Caco-2 (cell line): ENCODE measurements at regions not wholly inside any gene's neighbourhood (a gene's known extent, or its start where the extent isn't known, plus 50 kb on each side); places are given as distances from the start of the nearest gene placed in this dataset.

Source experiments
- BruUV-seq: library from RNA; stranded (reverse); fragments of 400-500 nt; replicated peaks from 2 replicates; lab custom pipeline; 2021; lab: Mats Ljungman, UMichigan
- CTCF ChIA-PET: fragments of 300-600 bp; sonication (Branson Sonifier 250); formaldehyde crosslinking; loops from one replicate; lab custom pipeline; 2022; ENCODE audit warnings: antibody characterized with exemption; lab: Charles Lee
- POLR2A ChIA-PET: fragments of 300-600 bp; sonication (Branson Sonifier 250); formaldehyde crosslinking; loops from one replicate; lab custom pipeline; 2022; ENCODE audit warnings: antibody characterized with exemption; lab: Charles Lee
- DNase-seq, 2 experiments: peaks; one replicate each; pipeline versions ENCODE4 v3.0.0 to v3.0.0-alpha.2; 2020 to 2022
- H3K27me3 ChIP-seq: replicated peaks from 2 replicates; pipeline ENCODE4 v1.6.0; 2011; ENCODE audit warnings: low read length; ENCODE audit not compliant: control insufficient read depth, insufficient read depth
- H3K36me3 ChIP-seq: 2 replicates; pipeline ENCODE4 v1.5.1; 2011; ENCODE audit warnings: low read length; ENCODE audit not compliant: control insufficient read depth, insufficient read depth
- H3K4me1 ChIP-seq: fragments of 250-450 bp; sonication (Bioruptor Pico); 2 replicates; pipeline ENCODE4 v1.5.1; 2020; ENCODE audit warnings: mild to moderate bottlenecking
- H3K4me3 ChIP-seq: 2 replicates; pipeline ENCODE4 v1.5.1; 2011; ENCODE audit warnings: low read depth, mild to moderate bottlenecking, control low read depth, low read length
- H3K9me3 ChIP-seq: fragments of 250-450 bp; sonication (Bioruptor Pico); 2 replicates; pipeline ENCODE4 v1.5.1; 2020; ENCODE audit warnings: mild to moderate bottlenecking, moderate library complexity
- H3K27ac Mint-ChIP-seq: one replicate; pipeline ENCODE4 v1.8.0; 2022; ENCODE audit warnings: mixed read lengths; ENCODE audit not compliant: unreplicated experiment
- H3K27me3 Mint-ChIP-seq: one replicate; pipeline ENCODE4 v1.8.0; 2022; ENCODE audit warnings: mixed read lengths; ENCODE audit not compliant: insufficient read depth, unreplicated experiment
- H3K36me3 Mint-ChIP-seq: one replicate; pipeline ENCODE4 v1.8.0; 2022; ENCODE audit warnings: mild to moderate bottlenecking, mixed read lengths; ENCODE audit not compliant: insufficient read depth, unreplicated experiment
- H3K4me1 Mint-ChIP-seq: one replicate; pipeline ENCODE4 v1.8.0; 2022; ENCODE audit warnings: low read depth, mixed read lengths; ENCODE audit not compliant: unreplicated experiment
- H3K4me3 Mint-ChIP-seq: one replicate; pipeline ENCODE4 v1.8.0; 2022; ENCODE audit warnings: mild to moderate bottlenecking, moderate library complexity, mixed read lengths; ENCODE audit not compliant: unreplicated experiment
- H3K9me3 Mint-ChIP-seq: one replicate; pipeline ENCODE4 v1.8.0; 2022; ENCODE audit warnings: mixed read lengths; ENCODE audit not compliant: unreplicated experiment
- CTCF ChIP-seq, 2 experiments: fragments of 200-600 bp in 1 of 2; IDR thresholded peaks; 1 replicate in 1 of 2; 2 replicates in 1 of 2; pipeline versions ENCODE4 v1.5.1 to v1.8.0; 2011 to 2022; ENCODE audit warnings: antibody characterized with exemption in 1 of 2, control low read depth in 1 of 2, inconsistent platforms in 1 of 2, low read depth in 1 of 2, low read length in 1 of 2, mild to moderate bottlenecking in 1 of 2, moderate library complexity in 1 of 2; ENCODE audit not compliant: insufficient read depth in 1 of 2, severe bottlenecking in 1 of 2, unreplicated experiment in 1 of 2
- intact Hi-C: fragments of 100-400 bp; cut with micrococcal nuclease; formaldehyde crosslinking; loops from one replicate; pipeline ENCODE4 v1.10.0; 2022; ENCODE audit not compliant: unreplicated experiment

GRCh38 chr9:109716631-109717030 lies 63.4 kb upstream of the PALM2AKAP2 start:
- Mint-ChIP-seq H3K4me1 (no peaks in the 10 kb centered on the region), H3K4me3 (no peak overlapping the region), H3K27me3 (peaks cover 7% of the 10 kb centered on the region), H3K9me3 (no peaks in the 10 kb centered on the region), H3K27ac (no peak overlapping the region), H3K36me3 (no peaks in the 10 kb centered on the region)
- H3K27me3 ChIP-seq: peaks cover 2% of the 10 kb centered on the region
- intact Hi-C loops: no loop called here
- no peak overlapping the region for H3K4me3 ChIP-seq
- ChIA-PET CTCF (no interaction called here), POLR2A (no interaction called here)
- TF ChIP-seq CTCF (IDR thresholded peaks at IDR 0.05; ENCODE audit: insufficient read depth in 1 of 2, low read depth in 1 of 2, low read length in 1 of 2, severe bottlenecking in 1 of 2, unreplicated experiment in 1 of 2): no peak
- H3K4me1 ChIP-seq: no peaks in the 10 kb centered on the region
- no peaks in the 10 kb centered on the region for H3K36me3 ChIP-seq
- DNase-seq: no peak
- no peaks in the 10 kb centered on the region for H3K9me3 ChIP-seq
- BruUV-seq: no TSS peak

GRCh38 chr9:109717342-109717741 lies 62.7 kb upstream of the PALM2AKAP2 start:
- ChIA-PET CTCF (no interaction called here), POLR2A (no interaction called here)
- intact Hi-C loops: no loop called here
- no peaks in the 10 kb centered on the region for H3K9me3 Mint-ChIP-seq
- H3K36me3 ChIP-seq: no peaks in the 10 kb centered on the region
- TF ChIP-seq CTCF (IDR thresholded peaks at IDR 0.05; ENCODE audit: insufficient read depth in 1 of 2, low read depth in 1 of 2, low read length in 1 of 2, severe bottlenecking in 1 of 2, unreplicated experiment in 1 of 2): no peak
- H3K27me3 ChIP-seq: peaks cover 2% of the 10 kb centered on the region
- no peaks in the 10 kb centered on the region for H3K9me3 ChIP-seq
- DNase-seq: no peak
- H3K36me3 Mint-ChIP-seq: no peaks in the 10 kb centered on the region
- H3K4me1 ChIP-seq: no peaks in the 10 kb centered on the region
- no peaks in the 10 kb centered on the region for H3K4me1 Mint-ChIP-seq
- H3K27me3 Mint-ChIP-seq: peaks cover 7% of the 10 kb centered on the region
- BruUV-seq: no TSS peak
- no peak overlapping the region for H3K4me3 ChIP-seq
- no peak overlapping the region for H3K27ac Mint-ChIP-seq
- no peak overlapping the region for H3K4me3 Mint-ChIP-seq

GRCh38 chr9:109718861-109719260 lies 61.1 kb upstream of the PALM2AKAP2 start:
- CTCF ChIA-PET: no interaction called here
- intact Hi-C loops: no loop called here

More at GRCh38 chr9:109718861-109719260, 61.1 kb upstream of the PALM2AKAP2 start:
- Mint-ChIP-seq H3K36me3 (no peaks in the 10 kb centered on the region), H3K27ac (no peak overlapping the region), H3K4me3 (no peak overlapping the region), H3K4me1 (no peaks in the 10 kb centered on the region), H3K9me3 (no peaks in the 10 kb centered on the region), H3K27me3 (peaks cover 9% of the 10 kb centered on the region)
- no peaks in the 10 kb centered on the region for H3K9me3 ChIP-seq
- no peak for DNase-seq
- H3K36me3 ChIP-seq: no peaks in the 10 kb centered on the region
- H3K4me1 ChIP-seq: no peaks in the 10 kb centered on the region
- POLR2A ChIA-PET: no interaction called here
- TF ChIP-seq CTCF (IDR thresholded peaks at IDR 0.05; ENCODE audit: insufficient read depth in 1 of 2, low read depth in 1 of 2, low read length in 1 of 2, severe bottlenecking in 1 of 2, unreplicated experiment in 1 of 2): no peak
- no TSS peak for BruUV-seq
- peaks cover 2% of the 10 kb centered on the region; the same call in 1 of the 2 replicates for H3K27me3 ChIP-seq
- no peak overlapping the region for H3K4me3 ChIP-seq
